AG04449 (cell line): ENCODE measurements at regions not wholly inside any gene's neighbourhood (a gene's known extent, or its start where the extent isn't known, plus 50 kb on each side); places are given as distances from the start of the nearest gene placed in this dataset.

ENCODE experiments used
- CTCF ChIA-PET: fragments of 350-600 bp; formaldehyde crosslinking; extraction: SDS; loops from one replicate; lab custom pipeline; 2021; ENCODE audit warnings: antibody characterized with exemption; lab: Yijun Ruan, JAX
- POLR2A ChIA-PET: fragments of 400-600, 350-600 bp; formaldehyde crosslinking; extraction: SDS; loops from one replicate; lab custom pipeline; 2020; ENCODE audit warnings: antibody characterized with exemption, inconsistent platforms; lab: Yijun Ruan, JAX
- DNase-seq: peaks from one replicate; pipeline ENCODE4 v3.0.0-alpha.2; 2010; ENCODE audit warnings: low read depth, low spot score
- H3K4me3 ChIP-seq: 2 replicates; pipeline ENCODE4 v1.5.1; 2011; ENCODE audit warnings: low read depth, mild to moderate bottlenecking, control low read depth, low read length
- TF ChIP-seq, protein P1 (sequence below): IDR thresholded peaks from one replicate; pipeline ENCODE4 v1.5.1; 2011; ENCODE audit warnings: mild to moderate bottlenecking, moderate library complexity, low read length, control low read depth, inconsistent platforms; ENCODE audit not compliant: insufficient read depth; ENCODE audit errors: missing control alignments

DNA sequence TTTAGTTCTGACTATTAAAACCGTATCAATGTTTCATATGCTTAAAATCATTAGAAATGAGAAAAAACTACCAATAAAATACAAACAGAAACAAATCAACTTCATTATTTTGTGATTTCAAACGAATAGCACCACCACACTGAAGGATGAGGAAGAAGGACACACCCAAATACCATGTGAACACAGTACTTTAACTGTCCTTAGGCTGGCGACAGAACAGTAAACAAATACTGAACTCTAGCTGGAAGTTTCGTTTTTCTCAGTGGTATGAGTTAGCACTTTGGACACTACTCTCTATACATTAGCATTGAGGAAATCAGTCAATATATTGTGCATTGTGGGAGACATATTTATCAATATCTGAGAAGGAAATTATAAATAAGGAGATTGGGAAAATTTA, 202.4 kb upstream of the AGAP1 start:
- POLR2A ChIA-PET: no interaction called here
- TF ChIP-seq, protein P1, sequence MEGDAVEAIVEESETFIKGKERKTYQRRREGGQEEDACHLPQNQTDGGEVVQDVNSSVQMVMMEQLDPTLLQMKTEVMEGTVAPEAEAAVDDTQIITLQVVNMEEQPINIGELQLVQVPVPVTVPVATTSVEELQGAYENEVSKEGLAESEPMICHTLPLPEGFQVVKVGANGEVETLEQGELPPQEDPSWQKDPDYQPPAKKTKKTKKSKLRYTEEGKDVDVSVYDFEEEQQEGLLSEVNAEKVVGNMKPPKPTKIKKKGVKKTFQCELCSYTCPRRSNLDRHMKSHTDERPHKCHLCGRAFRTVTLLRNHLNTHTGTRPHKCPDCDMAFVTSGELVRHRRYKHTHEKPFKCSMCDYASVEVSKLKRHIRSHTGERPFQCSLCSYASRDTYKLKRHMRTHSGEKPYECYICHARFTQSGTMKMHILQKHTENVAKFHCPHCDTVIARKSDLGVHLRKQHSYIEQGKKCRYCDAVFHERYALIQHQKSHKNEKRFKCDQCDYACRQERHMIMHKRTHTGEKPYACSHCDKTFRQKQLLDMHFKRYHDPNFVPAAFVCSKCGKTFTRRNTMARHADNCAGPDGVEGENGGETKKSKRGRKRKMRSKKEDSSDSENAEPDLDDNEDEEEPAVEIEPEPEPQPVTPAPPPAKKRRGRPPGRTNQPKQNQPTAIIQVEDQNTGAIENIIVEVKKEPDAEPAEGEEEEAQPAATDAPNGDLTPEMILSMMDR: no peak

DNA sequence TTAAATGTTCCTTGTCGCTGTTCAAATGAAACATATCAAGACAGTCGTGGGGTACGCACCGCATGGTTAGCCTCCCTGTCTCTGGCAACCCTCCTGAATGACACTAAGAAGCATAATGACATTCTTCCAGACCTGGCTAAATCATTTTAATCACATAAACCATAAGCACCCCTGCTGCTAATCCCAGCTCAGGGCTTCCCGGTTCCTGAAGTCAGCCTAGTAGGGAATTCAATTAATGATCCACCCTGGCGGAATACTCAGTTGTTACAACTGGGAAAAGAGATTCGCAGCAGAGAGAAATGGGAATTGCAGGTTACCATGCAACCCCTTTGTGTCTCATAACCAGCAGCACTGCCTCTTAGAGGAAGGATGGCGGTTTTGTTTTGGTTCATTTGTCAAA, 200.8 kb upstream of the AGAP1 start:
- TF ChIP-seq, protein P1: no peak
- no peak for DNase-seq
- ChIA-PET CTCF (no interaction called here), POLR2A (no interaction called here)
- H3K4me3 ChIP-seq: no peak overlapping the region

More for the DNA sequence above, 202.4 kb upstream of the AGAP1 start:
- DNase-seq: no peak
- H3K4me3 ChIP-seq: no peak overlapping the region
- CTCF ChIA-PET: no interaction called here

DNA sequence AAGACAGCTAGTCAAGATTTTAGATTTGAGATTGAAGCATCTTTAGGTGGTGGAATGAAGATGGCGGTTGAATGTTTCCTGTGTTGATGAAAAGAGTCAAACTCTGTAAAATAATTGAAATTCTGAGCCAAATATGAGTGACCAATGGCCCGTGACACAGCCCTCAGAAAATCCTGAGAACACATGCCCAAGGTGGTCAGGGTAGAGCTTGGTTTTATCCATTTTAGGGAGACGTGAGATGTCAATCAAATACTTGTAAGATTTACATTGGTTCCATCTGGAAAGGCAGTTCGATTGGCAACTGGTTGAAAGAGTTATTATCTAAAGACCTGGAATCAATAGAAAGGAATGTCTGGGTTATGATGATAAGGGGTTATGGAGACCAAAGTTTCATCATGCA, 198.0 kb upstream of the AGAP1 start:
- CTCF ChIA-PET: no interaction called here
- H3K4me3 ChIP-seq: no peak overlapping the region
- TF ChIP-seq, protein P1: no peak
- POLR2A ChIA-PET: no interaction called here
- no peak for DNase-seq

DNA sequence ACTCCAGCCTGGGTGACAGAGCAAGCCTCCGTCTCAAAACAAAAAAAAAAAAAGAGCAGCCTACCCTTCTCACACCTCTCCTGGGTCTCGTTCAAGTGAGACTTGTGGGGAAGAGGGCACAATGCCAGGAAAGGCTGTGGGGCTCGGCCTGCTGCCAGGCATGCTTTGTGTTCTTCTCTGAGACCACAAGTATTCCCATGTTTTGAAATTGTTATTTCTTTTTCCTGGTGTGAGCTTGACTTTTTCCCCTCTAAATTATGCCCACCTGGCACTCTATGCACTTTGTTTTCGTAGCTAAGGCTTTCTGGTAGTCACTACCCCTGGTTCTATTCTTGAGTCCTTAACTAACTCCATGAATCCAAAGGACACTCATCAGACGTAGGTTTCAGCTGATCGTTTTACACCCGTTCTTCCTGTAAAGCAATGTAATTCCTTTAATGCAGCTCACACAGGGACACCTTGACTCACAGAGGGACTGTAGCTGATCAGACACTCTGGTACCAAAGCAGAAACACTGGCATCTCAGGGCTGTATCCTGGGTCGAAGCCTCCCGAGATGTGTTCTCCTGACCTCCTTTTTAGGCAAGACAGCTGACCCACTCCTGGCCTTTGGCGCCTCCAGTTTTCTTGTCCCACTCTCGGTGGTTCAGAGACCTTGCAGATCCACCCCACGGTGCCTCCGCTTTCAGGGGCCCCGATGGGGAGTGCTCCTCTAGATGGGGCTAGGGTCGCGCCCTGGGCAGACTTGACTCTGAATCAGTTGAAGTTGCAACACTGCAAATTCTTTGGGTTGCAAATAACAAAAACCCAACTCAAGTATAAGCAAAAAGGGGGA, 193.3 kb upstream of the AGAP1 start:
- POLR2A ChIA-PET: no interaction called here
- TF ChIP-seq, protein P1: no peak
- DNase-seq: peak; percentile 23
- CTCF ChIA-PET: no interaction called here
- H3K4me3 ChIP-seq: no peak overlapping the region

DNA sequence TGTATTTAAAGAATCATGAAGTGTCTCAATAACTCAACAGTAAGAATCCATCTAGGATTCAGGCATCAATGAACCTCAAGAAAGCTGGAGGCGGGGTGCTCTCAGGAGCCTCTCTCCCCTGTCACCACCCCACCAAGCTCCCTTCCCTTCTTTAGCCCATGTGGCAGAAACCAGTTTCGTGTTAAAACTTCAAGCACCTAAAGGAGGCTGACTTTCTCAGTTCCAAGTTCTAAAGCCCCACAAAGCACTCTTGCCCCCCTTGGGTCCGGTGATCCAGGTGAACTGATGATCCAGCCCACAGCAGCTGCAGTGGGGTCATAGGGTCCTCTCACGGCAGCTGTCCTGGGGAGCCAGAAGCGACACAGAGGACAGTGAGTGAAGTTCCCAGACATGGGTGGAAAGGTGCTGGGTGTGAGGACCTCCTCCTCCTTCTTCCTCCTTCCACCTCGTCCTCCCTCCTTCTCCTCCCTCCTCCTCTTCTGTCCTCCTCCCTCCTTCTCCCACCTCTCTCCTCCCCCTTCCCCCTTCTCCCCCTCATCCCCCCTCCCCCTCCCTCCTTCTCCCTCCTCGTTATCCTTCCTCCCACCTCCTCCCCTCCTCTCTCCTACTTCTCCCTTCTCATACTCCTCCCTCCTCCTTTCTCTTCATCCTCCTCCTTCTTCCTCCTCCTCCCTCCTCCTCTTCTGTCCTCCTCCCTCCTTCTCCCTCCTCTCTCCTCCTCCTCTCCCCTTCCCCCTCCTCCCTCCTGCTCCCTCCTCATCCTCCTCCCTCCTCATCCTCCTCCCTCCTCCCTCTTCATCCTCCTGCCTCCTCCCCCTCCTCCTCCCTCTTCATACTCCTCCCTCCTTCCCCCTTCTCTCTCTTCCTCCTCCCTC, 192.4 kb upstream of the AGAP1 start:
- DNase-seq: no peak
- H3K4me3 ChIP-seq: no peak overlapping the region
- CTCF ChIA-PET: no interaction called here
- POLR2A ChIA-PET: no interaction called here
- TF ChIP-seq, protein P1: no peak

DNA sequence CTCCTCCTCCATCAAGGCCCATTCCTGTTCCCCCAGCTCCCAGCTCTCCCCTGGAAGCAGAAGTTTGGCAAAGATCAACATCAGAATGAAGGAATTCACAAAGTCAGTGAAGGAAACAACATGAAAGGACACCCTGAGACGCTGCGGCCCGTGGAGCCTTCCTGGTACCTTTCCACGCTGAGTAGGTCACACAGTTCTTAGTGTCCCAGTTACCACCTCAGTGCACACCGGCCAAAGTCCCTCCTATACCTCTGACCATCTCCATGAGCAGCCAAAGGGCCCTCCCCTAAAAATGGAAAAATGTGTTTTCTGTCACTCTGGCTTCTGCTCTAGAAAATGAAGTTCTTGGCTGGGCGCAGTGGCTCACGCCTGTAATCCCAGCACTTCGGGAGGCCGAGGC, 191.6 kb upstream of the AGAP1 start:
- POLR2A ChIA-PET: no interaction called here
- DNase-seq: no peak
- TF ChIP-seq, protein P1: no peak
- no peak overlapping the region for H3K4me3 ChIP-seq
- CTCF ChIA-PET: no interaction called here
